IMR-90 (cell line): ENCODE measurements at regions not wholly inside any gene's neighbourhood (a gene's known extent, or its start where the extent isn't known, plus 50 kb on each side); places are given as distances from the start of the nearest gene placed in this dataset.

Experiments used
- CEBPB ChIP-seq: IDR thresholded peaks from 2 replicates; pipeline ENCODE4 v1.6.1; 2012; ENCODE audit warnings: low read depth, low read length, improper control_type of control experiment
- FOS ChIP-seq: fragments of 150-350 bp; IDR thresholded peaks from 2 replicates; pipeline ENCODE4 v1.6.1; 2016; ENCODE audit warnings: low read depth, low read length
- MXI1 ChIP-seq: IDR thresholded peaks from 2 replicates; pipeline ENCODE4 v1.6.1; 2012; ENCODE audit warnings: low read depth, mild to moderate bottlenecking, low read length, moderate library complexity, borderline replicate concordance
- POLR2A ChIP-seq: IDR thresholded peaks from 2 replicates; pipeline ENCODE4 v1.6.1; 2012; ENCODE audit warnings: mild to moderate bottlenecking, low read depth, low read length
- RAD21 ChIP-seq: IDR thresholded peaks from 2 replicates; pipeline ENCODE4 v1.6.1; 2012; ENCODE audit warnings: low read length, improper control_type of control experiment
- SMC3 ChIP-seq: fragments of 150-350 bp; IDR thresholded peaks from 2 replicates; pipeline ENCODE4 v1.6.1; 2016; ENCODE audit warnings: low read depth, mild to moderate bottlenecking, antibody characterized with exemption, low read length, moderate library complexity
- TF ChIP-seq, protein P1 (sequence below): conservative IDR thresholded peaks from 2 replicates; pipeline ENCODE4 v1.5.1; 2012; ENCODE audit warnings: mild to moderate bottlenecking, low read depth, low read length, improper control_type of control experiment
- TF ChIP-seq, protein P2 (sequence below): fragments of 150-350 bp; IDR thresholded peaks from 2 replicates; pipeline ENCODE4 v1.6.1; 2016; ENCODE audit warnings: low read depth, mild to moderate bottlenecking, low read length, moderate library complexity, borderline replicate concordance

DNA sequence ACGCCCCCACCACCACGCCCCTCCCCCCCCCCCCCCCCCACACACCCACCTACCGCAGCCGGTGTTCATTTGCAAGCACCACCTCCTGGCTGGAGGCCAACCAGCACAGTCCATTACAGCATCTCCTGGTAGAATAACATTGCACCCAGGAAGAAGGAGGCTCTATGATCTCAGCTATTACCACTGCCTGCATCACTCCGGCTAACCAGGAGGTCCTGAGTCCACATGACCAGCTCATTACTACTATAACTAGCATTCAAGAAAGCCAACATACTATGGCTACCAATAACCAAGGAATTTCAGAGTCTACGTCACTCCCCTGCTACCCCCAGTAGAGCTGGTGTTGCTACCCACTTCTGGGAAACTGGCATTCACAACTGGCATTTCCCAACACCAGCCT, 81.1 kb upstream of the ALOX12 start:
- TF ChIP-seq MXI1 (no peak), SMC3 (no peak), FOS (no peak), POLR2A (no peak), RAD21 (no peak), CEBPB (no peak)
- TF ChIP-seq, protein P1, sequence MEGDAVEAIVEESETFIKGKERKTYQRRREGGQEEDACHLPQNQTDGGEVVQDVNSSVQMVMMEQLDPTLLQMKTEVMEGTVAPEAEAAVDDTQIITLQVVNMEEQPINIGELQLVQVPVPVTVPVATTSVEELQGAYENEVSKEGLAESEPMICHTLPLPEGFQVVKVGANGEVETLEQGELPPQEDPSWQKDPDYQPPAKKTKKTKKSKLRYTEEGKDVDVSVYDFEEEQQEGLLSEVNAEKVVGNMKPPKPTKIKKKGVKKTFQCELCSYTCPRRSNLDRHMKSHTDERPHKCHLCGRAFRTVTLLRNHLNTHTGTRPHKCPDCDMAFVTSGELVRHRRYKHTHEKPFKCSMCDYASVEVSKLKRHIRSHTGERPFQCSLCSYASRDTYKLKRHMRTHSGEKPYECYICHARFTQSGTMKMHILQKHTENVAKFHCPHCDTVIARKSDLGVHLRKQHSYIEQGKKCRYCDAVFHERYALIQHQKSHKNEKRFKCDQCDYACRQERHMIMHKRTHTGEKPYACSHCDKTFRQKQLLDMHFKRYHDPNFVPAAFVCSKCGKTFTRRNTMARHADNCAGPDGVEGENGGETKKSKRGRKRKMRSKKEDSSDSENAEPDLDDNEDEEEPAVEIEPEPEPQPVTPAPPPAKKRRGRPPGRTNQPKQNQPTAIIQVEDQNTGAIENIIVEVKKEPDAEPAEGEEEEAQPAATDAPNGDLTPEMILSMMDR = no peak
- TF ChIP-seq, protein P2, sequence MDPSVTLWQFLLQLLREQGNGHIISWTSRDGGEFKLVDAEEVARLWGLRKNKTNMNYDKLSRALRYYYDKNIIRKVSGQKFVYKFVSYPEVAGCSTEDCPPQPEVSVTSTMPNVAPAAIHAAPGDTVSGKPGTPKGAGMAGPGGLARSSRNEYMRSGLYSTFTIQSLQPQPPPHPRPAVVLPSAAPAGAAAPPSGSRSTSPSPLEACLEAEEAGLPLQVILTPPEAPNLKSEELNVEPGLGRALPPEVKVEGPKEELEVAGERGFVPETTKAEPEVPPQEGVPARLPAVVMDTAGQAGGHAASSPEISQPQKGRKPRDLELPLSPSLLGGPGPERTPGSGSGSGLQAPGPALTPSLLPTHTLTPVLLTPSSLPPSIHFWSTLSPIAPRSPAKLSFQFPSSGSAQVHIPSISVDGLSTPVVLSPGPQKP = no peak
